ENCODE measurements at regions not wholly inside any gene's neighbourhood (a gene's known extent, or its start where the extent isn't known, plus 50 kb on each side); places are given as distances from the start of the nearest gene placed in this dataset.

DNA sequence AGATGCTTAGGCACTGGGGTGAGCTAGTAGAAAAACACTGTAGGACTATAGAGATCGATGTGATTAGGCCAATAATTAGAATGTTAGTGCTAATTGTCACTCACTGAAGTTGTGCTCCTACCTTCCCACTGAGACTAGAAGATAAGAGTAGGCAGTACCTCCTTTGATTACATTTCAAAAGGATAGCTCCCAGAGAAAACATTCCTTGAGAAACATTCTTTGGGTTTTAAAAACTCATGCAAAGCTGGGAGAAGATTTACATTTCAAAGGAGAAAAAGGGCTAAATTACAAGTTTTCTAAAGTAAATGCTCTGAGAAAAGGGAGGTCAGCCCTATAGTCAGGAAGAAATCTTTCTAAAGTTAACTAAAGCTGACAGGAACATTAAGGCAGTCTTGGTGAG lies 860.3 kb upstream of the NDST4 start:
- Mint-ChIP-seq H3K4me1 (peaks cover 40 to 44% of the 10 kb centered on the region in 2 experiments), H3K4me3 (peak overlapping the region; percentile 2 to 23; a peak in 2 of 5 replicates), H3K27me3 (ENCODE audit: low read depth) (no peaks in the 10 kb centered on the region), H3K36me3 (ENCODE audit: insufficient read depth in 1 of 3, low read depth in 3 of 3) (peaks cover 7 to 21% (median 14%) of the 10 kb centered on the region in 3 experiments), H3K27ac (peak overlapping the region; percentile 68 to 98 (median 97)), H3K9me3 (peaks cover 0 to 9% of the 10 kb centered on the region in 2 experiments; a peak in 2 of 5 replicates)
- no peak overlapping the region for H3K23ac ChIP-seq (ENCODE audit: insufficient read length, low read depth, low read length)
- H3K27ac ChIP-seq (ENCODE audit: insufficient read length, low read depth, low read length), result peak overlapping the region; percentile 98
- H3K9me3 ChIP-seq (ENCODE audit: control insufficient read depth, low read depth, low read length), result no peaks in the 10 kb centered on the region
- H2AK5ac ChIP-seq (ENCODE audit: insufficient read length, low read length), result no peak overlapping the region
- H2AFZ ChIP-seq (ENCODE audit: low read length), result no peak overlapping the region
- no peak overlapping the region for H2BK12ac ChIP-seq (ENCODE audit: insufficient read length, low read depth, low read length)
- H3K27me3 ChIP-seq (ENCODE audit: insufficient read depth, low read length), result no peaks in the 10 kb centered on the region
- H4K20me1 ChIP-seq (ENCODE audit: control insufficient read depth, insufficient read depth, insufficient read length), result no peaks in the 10 kb centered on the region
- TF ChIP-seq, protein P1, sequence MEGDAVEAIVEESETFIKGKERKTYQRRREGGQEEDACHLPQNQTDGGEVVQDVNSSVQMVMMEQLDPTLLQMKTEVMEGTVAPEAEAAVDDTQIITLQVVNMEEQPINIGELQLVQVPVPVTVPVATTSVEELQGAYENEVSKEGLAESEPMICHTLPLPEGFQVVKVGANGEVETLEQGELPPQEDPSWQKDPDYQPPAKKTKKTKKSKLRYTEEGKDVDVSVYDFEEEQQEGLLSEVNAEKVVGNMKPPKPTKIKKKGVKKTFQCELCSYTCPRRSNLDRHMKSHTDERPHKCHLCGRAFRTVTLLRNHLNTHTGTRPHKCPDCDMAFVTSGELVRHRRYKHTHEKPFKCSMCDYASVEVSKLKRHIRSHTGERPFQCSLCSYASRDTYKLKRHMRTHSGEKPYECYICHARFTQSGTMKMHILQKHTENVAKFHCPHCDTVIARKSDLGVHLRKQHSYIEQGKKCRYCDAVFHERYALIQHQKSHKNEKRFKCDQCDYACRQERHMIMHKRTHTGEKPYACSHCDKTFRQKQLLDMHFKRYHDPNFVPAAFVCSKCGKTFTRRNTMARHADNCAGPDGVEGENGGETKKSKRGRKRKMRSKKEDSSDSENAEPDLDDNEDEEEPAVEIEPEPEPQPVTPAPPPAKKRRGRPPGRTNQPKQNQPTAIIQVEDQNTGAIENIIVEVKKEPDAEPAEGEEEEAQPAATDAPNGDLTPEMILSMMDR (conservative IDR thresholded peaks at IDR 0.05), result no peak
- H2BK20ac ChIP-seq (ENCODE audit: low read depth, low read length, poor library complexity, severe bottlenecking), result peak overlapping the region; percentile 75
- H3K79me2 ChIP-seq (ENCODE audit: insufficient read depth, low read length), result no peaks in the 10 kb centered on the region
- no peak overlapping the region for H3K18ac ChIP-seq (ENCODE audit: insufficient read length, low read depth, low read length)
- H3K4me2 ChIP-seq (ENCODE audit: insufficient read depth, insufficient read length, low read length), result peak overlapping the region; percentile 20
- H3T11ph ChIP-seq (ENCODE audit: low read length), result no peak overlapping the region
- WGBS (ENCODE audit: extremely low coverage, insufficient read length, low lambda C conversion rate), result no CpG with 5 or more reads among the region's 1 CpG
- no peak for DNase-seq
- no peaks in the 10 kb centered on the region for H3K79me1 ChIP-seq (ENCODE audit: insufficient read depth, low read depth, low read length, poor library complexity, severe bottlenecking)
- H4K5ac ChIP-seq (ENCODE audit: insufficient read length, low read depth, low read length), result no peak overlapping the region
- H3K4me1 ChIP-seq (ENCODE audit: insufficient read depth, low read length), result no peaks in the 10 kb centered on the region; the same call in 1 of the 2 replicates
- H4K91ac ChIP-seq (ENCODE audit: insufficient read length, low read depth, low read length), result no peak overlapping the region
- no peak overlapping the region for H2BK120ac ChIP-seq (ENCODE audit: low read depth, low read length, poor library complexity, severe bottlenecking)
- H3K56ac ChIP-seq (ENCODE audit: insufficient read length, low read depth, low read length), result no peak overlapping the region
- H4K8ac ChIP-seq (replicated peaks; ENCODE audit: insufficient read length, low read depth, low read length), result no peak overlapping the region
- H3K23me2 ChIP-seq (ENCODE audit: insufficient read length, low read depth, low read length, poor library complexity, severe bottlenecking), result no peaks in the 10 kb centered on the region
- H3K14ac ChIP-seq (ENCODE audit: insufficient read depth, low read length), result no peak overlapping the region
- H2BK15ac ChIP-seq (ENCODE audit: low read depth, low read length), result no peak overlapping the region
- no peak overlapping the region for H3K9ac ChIP-seq (ENCODE audit: extremely low read depth, insufficient read length, low read length)
- no peak overlapping the region for H2BK5ac ChIP-seq (ENCODE audit: insufficient read length, low read length)
- H3K4ac ChIP-seq (ENCODE audit: low read depth, low read length), result no peak overlapping the region
